DOHH2 (cell line): ENCODE measurements at regions not wholly inside any gene's neighbourhood (a gene's known extent, or its start where the extent isn't known, plus 50 kb on each side); places are given as distances from the start of the nearest gene placed in this dataset.

ENCODE experiments used
- EZH2phosphoT487 ChIP-seq: fragments of 200-600 bp; sonication (generic); IDR thresholded peaks from 2 replicates; pipeline ENCODE4 v1.6.1; 2017; ENCODE audit warnings: borderline replicate concordance, mild to moderate bottlenecking, antibody characterized with exemption, low read length, moderate library complexity, mixed read lengths
- TF ChIP-seq, protein P1 (sequence below): fragments of 200-600 bp; sonication (generic); IDR thresholded peaks from one replicate; pipeline ENCODE4 v1.5.1; 2014; ENCODE audit warnings: antibody characterized with exemption, mild to moderate bottlenecking, low read depth, low read length; ENCODE audit not compliant: poor library complexity, severe bottlenecking

DNA sequence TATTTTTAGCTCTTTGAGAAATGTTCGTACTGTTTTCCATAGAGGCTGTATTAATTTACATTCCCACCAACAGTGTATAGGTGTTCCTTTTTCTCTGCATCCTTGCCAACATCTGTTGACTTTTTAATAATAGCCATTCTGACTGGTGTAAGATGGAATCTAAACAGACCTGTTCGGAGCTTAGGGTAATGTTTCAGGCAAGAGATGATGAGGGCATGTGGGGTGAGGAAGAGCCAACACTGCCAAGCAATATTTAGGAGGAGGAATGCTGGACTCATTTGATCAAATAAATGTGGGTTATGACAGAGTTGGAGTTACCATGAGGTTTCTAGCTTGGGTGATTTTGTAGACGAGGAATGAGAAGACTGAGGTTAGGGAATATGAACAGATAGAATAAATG, 382.9 kb downstream of the KLF12 start:
- TF ChIP-seq, protein P1, sequence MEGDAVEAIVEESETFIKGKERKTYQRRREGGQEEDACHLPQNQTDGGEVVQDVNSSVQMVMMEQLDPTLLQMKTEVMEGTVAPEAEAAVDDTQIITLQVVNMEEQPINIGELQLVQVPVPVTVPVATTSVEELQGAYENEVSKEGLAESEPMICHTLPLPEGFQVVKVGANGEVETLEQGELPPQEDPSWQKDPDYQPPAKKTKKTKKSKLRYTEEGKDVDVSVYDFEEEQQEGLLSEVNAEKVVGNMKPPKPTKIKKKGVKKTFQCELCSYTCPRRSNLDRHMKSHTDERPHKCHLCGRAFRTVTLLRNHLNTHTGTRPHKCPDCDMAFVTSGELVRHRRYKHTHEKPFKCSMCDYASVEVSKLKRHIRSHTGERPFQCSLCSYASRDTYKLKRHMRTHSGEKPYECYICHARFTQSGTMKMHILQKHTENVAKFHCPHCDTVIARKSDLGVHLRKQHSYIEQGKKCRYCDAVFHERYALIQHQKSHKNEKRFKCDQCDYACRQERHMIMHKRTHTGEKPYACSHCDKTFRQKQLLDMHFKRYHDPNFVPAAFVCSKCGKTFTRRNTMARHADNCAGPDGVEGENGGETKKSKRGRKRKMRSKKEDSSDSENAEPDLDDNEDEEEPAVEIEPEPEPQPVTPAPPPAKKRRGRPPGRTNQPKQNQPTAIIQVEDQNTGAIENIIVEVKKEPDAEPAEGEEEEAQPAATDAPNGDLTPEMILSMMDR, result no peak
- TF ChIP-seq EZH2phosphoT487, result no peak
